Upper lobe of left lung (tissue), 6 donors: ENCODE measurements at regions not wholly inside any gene's neighbourhood (a gene's known extent, or its start where the extent isn't known, plus 50 kb on each side); places are given as distances from the start of the nearest gene placed in this dataset.

ENCODE experiments used
- ATAC-seq, 2 donors: fragments of 200-7000 bp; cut with Tn5 transposase; one replicate each; pipeline ENCODE4 v1.9.1; 2022; ENCODE audit warnings: mild to moderate bottlenecking in 2 of 2, moderate library complexity in 2 of 2; ENCODE audit not compliant: low FRiP score in 2 of 2
- DNase-seq, 2 donors: peaks; one replicate each; pipeline ENCODE4 v3.0.0-alpha.2; 2019 to 2020
- H3K27ac ChIP-seq, 4 donors: fragments of 200-600 bp; sonication (generic); one replicate each; pipeline ENCODE4 v1.5.1; 2016 to 2019
- H3K27me3 ChIP-seq, 4 donors: fragments of 200-600 bp; sonication (generic); one replicate each; pipeline ENCODE4 v1.5.1; 2017 to 2019
- H3K36me3 ChIP-seq, 4 donors: fragments of 200-600 bp; sonication (generic); one replicate each; pipeline ENCODE4 v1.5.1; 2016 to 2019
- H3K4me1 ChIP-seq, 4 donors: fragments of 200-600 bp; sonication (generic); one replicate each; pipeline ENCODE4 v1.5.1; 2018 to 2019
- H3K4me3 ChIP-seq, 4 donors: fragments of 200-600 bp; sonication (generic); one replicate each; pipeline ENCODE4 v1.5.1; 2017 to 2019; ENCODE audit warnings: mild to moderate bottlenecking in 2 of 4, moderate library complexity in 1 of 4
- H3K9me3 ChIP-seq, 4 donors: fragments of 200-600 bp; sonication (generic); one replicate each; pipeline ENCODE4 v1.5.1; 2018 to 2019
- CTCF ChIP-seq, 6 experiments: fragments of 450-650 bp in 4 of 6; fragments of 200-600 bp in 2 of 6; sonication (generic) in 2 of 6; IDR thresholded peaks; one replicate each; pipeline ENCODE4 v1.5.1; 2016 to 2019; ENCODE audit warnings: antibody characterized with exemption in 6 of 6
- EP300 ChIP-seq, 4 donors: sonication (generic); formaldehyde crosslinking; IDR thresholded peaks; one replicate each; pipeline ENCODE4 v1.5.1; 2017; ENCODE audit warnings: antibody characterized with exemption in 4 of 4, control low read depth in 2 of 4
- POLR2A ChIP-seq, 4 donors: fragments of 450-650 bp; IDR thresholded peaks; one replicate each; pipeline ENCODE4 v1.5.1; 2016 to 2017; ENCODE audit warnings: antibody characterized with exemption in 4 of 4, mild to moderate bottlenecking in 2 of 4
- POLR2AphosphoS5 ChIP-seq, 2 donors: sonication (generic); formaldehyde crosslinking; IDR thresholded peaks; one replicate each; pipeline ENCODE4 v1.5.1; 2017; ENCODE audit warnings: antibody characterized with exemption in 2 of 2
- WGBS, 2 donors: methylation state at CpG; one replicate each; pipeline ENCODE4 v1.1.5; 2017 to 2018; 5-methylcytosine and 5-hydroxymethylcytosine counted together
- donor health status: DM: no; HTN: no; CAD: no; lungs with moderate emphysema.
- donor health status: DM: no; HTN: yes; CAD: no; lungs with severe emphysema.

- DNase-seq, result peak in 1 of 2 donors; percentile 51
- no peaks in the 10 kb centered on the region for H3K27me3 ChIP-seq
- WGBS, 2 donors, result 87 to 91% methylated on average over 13 of the region's 13 CpGs
Measured at GRCh38 chr7:54956865-54957264, 62.0 kb upstream of the EGFR start.

GRCh38 chr7:54960517-54960916, 58.3 kb upstream of the EGFR start:
- Histone ChIP-seq H3K27ac (no peak overlapping the region), H3K4me1 (no peaks in the 10 kb centered on the region), H3K9me3 (no peaks in the 10 kb centered on the region), H3K4me3 (no peak overlapping the region), H3K36me3 (no peaks in the 10 kb centered on the region), H3K27me3 (no peaks in the 10 kb centered on the region)
- WGBS, 2 donors, result 65 to 73% methylated on average over 3 of the region's 3 CpGs
- no peak for ATAC-seq
- TF ChIP-seq CTCF (IDR thresholded peaks at IDR 0.05), result no peak
- TF ChIP-seq EP300 (IDR thresholded peaks at IDR 0.05), result no peak
- TF ChIP-seq POLR2AphosphoS5 (IDR thresholded peaks at IDR 0.05), result no peak
- TF ChIP-seq POLR2A (IDR thresholded peaks at IDR 0.05), result no peak
- DNase-seq, result no peak

More at GRCh38 chr7:54956865-54957264, 62.0 kb upstream of the EGFR start:
- TF ChIP-seq POLR2A (IDR thresholded peaks at IDR 0.05) (no peak), EP300 (IDR thresholded peaks at IDR 0.05) (no peak), CTCF (IDR thresholded peaks at IDR 0.05) (no peak), POLR2AphosphoS5 (IDR thresholded peaks at IDR 0.05) (no peak)
- ATAC-seq, result no peak
- H3K4me3 ChIP-seq, result no peak overlapping the region
- H3K27ac ChIP-seq, result no peak overlapping the region
- H3K36me3 ChIP-seq, result no peaks in the 10 kb centered on the region
- no peaks in the 10 kb centered on the region for H3K9me3 ChIP-seq
- no peaks in the 10 kb centered on the region for H3K4me1 ChIP-seq

GRCh38 chr7:54961391-54961790, 57.4 kb upstream of the EGFR start:
- H3K27ac ChIP-seq, result no peak overlapping the region
- no peak for TF ChIP-seq POLR2AphosphoS5 (IDR thresholded peaks at IDR 0.05)
- TF ChIP-seq EP300 (IDR thresholded peaks at IDR 0.05), result no peak
- no peak for TF ChIP-seq CTCF (IDR thresholded peaks at IDR 0.05)
- TF ChIP-seq POLR2A (IDR thresholded peaks at IDR 0.05), result no peak
- no peaks in the 10 kb centered on the region for H3K27me3 ChIP-seq
- DNase-seq, result no peak
- no peaks in the 10 kb centered on the region for H3K36me3 ChIP-seq
- no peaks in the 10 kb centered on the region for H3K4me1 ChIP-seq
- H3K9me3 ChIP-seq, result no peaks in the 10 kb centered on the region
- no peak overlapping the region for H3K4me3 ChIP-seq
- ATAC-seq, result no peak
- 66 to 67% methylated on average over 6 of the region's 6 CpGs for WGBS, 2 donors

GRCh38 chr7:54963155-54963554, 55.7 kb upstream of the EGFR start:
- H3K9me3 ChIP-seq, result no peaks in the 10 kb centered on the region
- ATAC-seq (no peak), DNase-seq (no peak)
- H3K27me3 ChIP-seq, result no peaks in the 10 kb centered on the region
- H3K27ac ChIP-seq, result no peak overlapping the region
- no peak overlapping the region for H3K4me3 ChIP-seq
- WGBS, 2 donors, result 90 to 96% methylated on average over 1 of the region's 1 CpG
- no peaks in the 10 kb centered on the region for H3K36me3 ChIP-seq
- no peaks in the 10 kb centered on the region for H3K4me1 ChIP-seq
- TF ChIP-seq EP300 (IDR thresholded peaks at IDR 0.05), result no peak
- TF ChIP-seq CTCF (IDR thresholded peaks at IDR 0.05), result no peak
- no peak for TF ChIP-seq POLR2A (IDR thresholded peaks at IDR 0.05)
- no peak for TF ChIP-seq POLR2AphosphoS5 (IDR thresholded peaks at IDR 0.05)

- H3K27me3 ChIP-seq, result no peaks in the 10 kb centered on the region
- DNase-seq (no peak), ATAC-seq (no peak)
- no peak overlapping the region for H3K4me3 ChIP-seq
- no peak overlapping the region for H3K27ac ChIP-seq
- no peak for TF ChIP-seq POLR2A (IDR thresholded peaks at IDR 0.05)
- no peak for TF ChIP-seq POLR2AphosphoS5 (IDR thresholded peaks at IDR 0.05)
- TF ChIP-seq CTCF (IDR thresholded peaks at IDR 0.05), result no peak
- TF ChIP-seq EP300 (IDR thresholded peaks at IDR 0.05), result no peak
- H3K9me3 ChIP-seq, result no peaks in the 10 kb centered on the region
- 80 to 96% methylated on average over 1 of the region's 1 CpG for WGBS, 2 donors
- H3K36me3 ChIP-seq, result no peaks in the 10 kb centered on the region
- H3K4me1 ChIP-seq, result no peaks in the 10 kb centered on the region
Measured at GRCh38 chr7:54964136-54964535, 54.7 kb upstream of the EGFR start.
